GM12865 (cell line): ENCODE measurements at regions not wholly inside any gene's neighbourhood (a gene's known extent, or its start where the extent isn't known, plus 50 kb on each side); places are given as distances from the start of the nearest gene placed in this dataset.

Experiments used
- DNase-seq: peaks from one replicate; pipeline ENCODE4 v3.0.0; 2010; ENCODE audit warnings: low read depth
- H3K4me3 ChIP-seq: 2 replicates; pipeline ENCODE4 v1.5.1; 2011; ENCODE audit warnings: mild to moderate bottlenecking, low read depth, low read length, control low read depth
- TF ChIP-seq, protein P1 (sequence below): IDR thresholded peaks from 2 replicates; pipeline ENCODE4 v1.5.1; 2011; ENCODE audit warnings: low read length, control low read depth, low read depth, inconsistent platforms; ENCODE audit not compliant: insufficient read depth; ENCODE audit errors: missing control alignments

DNA sequence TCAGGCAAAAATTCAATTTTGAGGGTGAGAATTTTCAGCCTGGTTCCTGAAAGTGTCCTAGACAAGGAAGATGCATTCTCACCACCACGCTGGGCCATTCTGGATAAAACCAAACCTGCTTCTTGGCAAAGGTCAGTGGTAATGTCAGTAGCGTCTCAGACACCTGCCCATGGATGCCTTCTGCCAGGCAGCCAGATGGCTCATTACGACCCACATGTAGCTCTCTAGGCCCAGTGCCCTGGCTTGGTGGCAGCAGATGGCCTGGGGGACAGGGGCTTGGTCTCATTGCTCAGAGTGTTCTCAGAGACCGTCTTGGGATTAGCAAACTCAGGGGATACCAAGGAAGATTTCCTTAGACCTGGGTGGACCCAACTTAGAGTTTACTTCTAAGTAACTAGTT is 105.1 kb downstream of the ARF6 start:
- H3K4me3 ChIP-seq = no peak overlapping the region
- no peak for DNase-seq
- TF ChIP-seq, protein P1, sequence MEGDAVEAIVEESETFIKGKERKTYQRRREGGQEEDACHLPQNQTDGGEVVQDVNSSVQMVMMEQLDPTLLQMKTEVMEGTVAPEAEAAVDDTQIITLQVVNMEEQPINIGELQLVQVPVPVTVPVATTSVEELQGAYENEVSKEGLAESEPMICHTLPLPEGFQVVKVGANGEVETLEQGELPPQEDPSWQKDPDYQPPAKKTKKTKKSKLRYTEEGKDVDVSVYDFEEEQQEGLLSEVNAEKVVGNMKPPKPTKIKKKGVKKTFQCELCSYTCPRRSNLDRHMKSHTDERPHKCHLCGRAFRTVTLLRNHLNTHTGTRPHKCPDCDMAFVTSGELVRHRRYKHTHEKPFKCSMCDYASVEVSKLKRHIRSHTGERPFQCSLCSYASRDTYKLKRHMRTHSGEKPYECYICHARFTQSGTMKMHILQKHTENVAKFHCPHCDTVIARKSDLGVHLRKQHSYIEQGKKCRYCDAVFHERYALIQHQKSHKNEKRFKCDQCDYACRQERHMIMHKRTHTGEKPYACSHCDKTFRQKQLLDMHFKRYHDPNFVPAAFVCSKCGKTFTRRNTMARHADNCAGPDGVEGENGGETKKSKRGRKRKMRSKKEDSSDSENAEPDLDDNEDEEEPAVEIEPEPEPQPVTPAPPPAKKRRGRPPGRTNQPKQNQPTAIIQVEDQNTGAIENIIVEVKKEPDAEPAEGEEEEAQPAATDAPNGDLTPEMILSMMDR = no peak

DNA sequence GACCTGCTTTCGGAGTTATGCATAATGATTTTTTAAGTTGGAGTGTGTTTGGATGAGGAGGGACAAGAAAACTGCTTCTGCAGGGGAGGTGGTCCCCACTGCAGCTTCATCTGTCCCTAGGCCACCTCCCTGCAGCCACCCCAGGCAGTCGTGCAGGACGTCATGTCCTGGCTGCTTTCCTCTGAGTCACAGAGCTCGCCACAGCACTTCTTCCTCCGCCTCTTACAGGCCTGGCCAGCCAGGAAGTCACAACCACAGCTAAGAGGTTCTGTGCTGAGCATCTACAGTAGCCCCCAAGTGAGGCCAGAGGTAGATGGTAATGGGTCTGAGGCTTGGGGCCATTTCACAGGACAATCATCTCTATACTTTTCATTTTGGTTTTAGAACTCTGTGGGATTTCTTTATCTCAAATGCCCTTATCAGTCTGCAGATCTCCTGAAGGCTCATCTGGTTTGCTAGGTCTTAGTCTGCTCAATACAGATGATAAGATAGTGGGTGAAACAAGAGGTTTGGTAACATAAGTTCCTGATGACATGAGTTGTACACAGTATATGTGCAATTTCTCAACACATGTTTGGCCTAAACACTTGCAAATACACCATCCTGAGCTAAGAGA is 106.4 kb downstream of the ARF6 start:
- peak overlapping the region; percentile 80 for H3K4me3 ChIP-seq
- DNase-seq = peak; percentile 94

DNA sequence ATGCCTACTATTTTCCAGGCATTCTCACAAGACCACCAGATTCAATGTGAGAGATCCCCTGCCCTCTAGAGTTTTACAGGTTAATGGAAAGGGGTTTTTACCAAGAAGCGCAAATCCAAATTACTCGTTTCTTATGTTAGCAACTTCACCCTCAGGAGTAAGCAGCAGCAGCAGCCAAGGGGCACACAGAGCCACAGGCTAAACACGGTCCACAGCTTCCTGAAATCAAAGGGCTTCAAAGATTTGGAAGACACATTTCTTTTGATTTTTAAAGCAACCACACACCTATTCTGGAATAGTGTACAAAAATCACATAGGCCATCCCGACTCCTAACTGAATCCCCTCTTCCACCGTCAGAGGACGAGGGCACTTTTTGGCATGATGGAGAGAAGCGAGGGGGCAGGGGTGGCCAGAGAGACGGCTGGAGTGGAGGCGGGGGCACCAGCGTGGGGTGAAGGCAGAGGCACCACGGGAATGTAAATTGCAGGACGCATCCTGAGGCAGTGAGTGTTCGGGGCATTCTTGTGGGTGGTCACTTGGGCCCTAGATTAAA is 107.0 kb downstream of the ARF6 start:
- no peak for DNase-seq
- TF ChIP-seq, protein P1 = no peak

More for the DNA sequence above, 106.4 kb downstream of the ARF6 start:
- TF ChIP-seq, protein P1 = no peak

DNA sequence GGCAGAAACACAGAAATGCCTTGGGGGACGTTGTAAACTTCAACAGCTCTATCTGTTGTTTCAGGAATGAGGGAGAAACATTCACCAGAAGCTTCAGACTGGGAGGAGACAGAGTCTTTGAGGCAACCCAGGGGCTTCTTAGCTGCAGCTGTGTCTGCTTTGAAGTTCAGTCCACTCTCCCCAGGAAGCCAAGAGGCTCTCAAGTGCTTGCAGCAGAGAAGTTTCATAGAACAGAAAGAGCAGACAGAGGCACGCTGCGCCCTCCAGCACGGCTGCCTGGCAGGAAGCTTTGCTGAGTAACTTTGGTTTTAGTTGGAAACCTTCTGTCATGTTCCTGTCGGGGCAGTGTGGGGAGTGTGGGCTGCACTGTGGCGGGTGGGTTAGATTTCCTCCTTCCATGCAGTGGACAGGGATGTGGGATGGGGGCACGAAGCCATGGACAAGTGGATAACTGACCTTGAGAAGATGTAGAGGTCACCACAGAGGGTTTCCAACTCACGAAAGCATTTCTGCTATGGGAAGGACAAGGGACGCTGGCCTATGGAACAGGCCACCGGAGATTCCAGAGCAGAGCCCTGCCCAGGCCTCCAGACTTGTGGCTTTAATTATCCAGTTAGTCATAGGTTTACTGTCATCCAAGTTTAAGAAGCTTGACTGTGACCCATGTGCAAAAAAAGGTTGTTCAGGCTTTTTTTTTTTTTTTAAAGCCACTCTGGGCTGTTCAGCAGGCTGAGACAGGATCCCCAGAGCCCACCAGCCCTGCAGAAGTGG is 107.7 kb downstream of the ARF6 start:
- TF ChIP-seq, protein P1 = no peak
- H3K4me3 ChIP-seq = peak overlapping the region; percentile 80
- peak; percentile 92 for DNase-seq

More for the DNA sequence above, 107.0 kb downstream of the ARF6 start:
- H3K4me3 ChIP-seq = peak overlapping the region; percentile 80

DNA sequence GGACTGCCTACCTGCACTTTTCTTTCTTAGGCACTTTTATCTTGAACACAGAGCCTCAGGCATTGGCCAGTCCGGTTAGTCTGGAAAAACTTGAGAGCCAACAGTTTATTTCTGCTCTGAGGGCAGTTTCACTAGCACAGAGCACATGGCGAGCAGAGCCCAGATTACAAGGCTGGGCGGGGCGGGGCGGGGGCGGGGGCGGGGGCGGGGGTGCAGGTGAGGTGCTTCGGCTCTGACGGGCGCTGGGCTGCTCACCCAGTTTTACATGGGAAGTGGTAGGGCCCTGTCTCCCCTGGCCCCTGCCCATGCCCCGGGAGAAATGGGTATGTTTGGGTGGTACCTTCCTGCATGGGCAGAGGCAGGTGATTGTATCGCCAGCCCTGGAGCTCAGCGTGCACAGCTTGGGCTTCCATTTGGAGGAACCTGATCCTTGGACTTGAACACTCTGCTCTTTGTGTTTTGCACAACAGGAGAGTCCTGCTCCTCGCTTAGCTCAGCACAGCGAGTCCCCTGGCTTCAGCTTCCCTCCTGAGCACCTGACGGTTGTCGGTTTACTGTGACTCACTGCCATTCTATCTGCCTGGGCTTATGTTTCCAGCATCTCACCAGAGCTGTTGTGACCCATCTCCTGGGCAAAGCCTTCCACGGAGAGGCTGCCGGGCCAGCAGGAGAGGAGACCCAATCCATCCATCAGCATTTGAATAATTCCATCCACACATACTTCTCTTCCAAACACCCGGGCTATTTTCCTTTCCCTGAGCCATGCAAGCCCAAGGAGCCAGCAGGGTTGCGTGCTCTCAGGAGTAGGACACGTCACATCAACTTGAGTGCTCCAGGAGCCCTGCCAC is 108.5 kb downstream of the ARF6 start:
- peak overlapping the region; percentile 80 for H3K4me3 ChIP-seq
- peak; percentile 82 for DNase-seq
- TF ChIP-seq, protein P1 = no peak
